ENCODE measurements at regions not wholly inside any gene's neighbourhood (a gene's known extent, or its start where the extent isn't known, plus 50 kb on each side); places are given as distances from the start of the nearest gene placed in this dataset.

DNA sequence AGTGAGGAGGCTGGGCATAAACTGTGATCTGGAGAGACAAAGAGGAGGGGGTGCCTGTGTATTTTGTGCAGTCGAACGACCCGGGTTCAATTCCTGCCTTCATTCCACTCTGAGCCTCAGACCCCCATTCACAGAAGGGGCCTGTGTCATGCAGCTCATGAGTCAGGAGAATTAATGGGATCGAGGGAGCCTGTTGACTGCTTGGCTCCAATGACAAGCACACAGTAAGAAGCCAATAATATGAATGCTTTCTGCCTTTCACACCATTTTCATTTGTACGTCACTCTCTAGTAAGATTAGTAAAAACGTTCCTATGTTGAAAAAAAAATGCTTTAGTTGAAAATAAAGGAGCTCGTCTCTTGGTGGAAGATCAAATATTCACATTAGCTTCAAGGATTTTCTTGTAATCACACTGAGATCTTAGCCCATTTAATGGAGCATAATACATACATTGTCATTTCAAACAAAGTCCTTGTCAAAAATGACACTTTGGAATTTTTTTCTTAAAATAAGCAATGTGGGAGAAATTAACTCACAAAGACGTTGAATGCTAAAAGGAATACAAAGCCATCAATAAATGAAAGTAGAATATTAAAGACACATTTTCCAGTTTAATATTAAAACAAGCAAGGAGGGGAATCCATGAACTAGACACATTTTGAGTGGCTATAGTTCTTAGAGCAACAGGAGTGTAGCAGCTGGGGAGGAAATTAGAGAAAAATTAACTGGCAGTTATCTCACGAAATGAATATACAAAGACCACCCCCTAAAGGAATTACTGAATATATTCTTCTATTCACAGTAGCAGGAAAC is 246.7 kb upstream of the AFDN start:
- DNase-seq (ENCODE audit: low read depth, low spot score): no peak

DNA sequence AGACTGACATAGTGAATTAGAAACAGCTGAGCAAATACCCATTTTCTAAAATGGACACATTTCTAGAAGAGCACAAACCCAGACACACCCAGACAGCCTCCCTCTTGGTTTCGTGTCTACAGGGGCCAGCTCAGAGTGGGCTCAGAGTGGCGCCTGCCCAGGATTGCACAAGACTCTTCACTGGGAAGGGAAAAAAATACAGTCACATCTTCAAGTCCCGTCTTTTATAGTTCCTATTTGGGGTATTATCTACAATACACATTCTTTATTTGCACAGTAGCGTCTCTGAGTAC is 246.1 kb upstream of the AFDN start:
- DNase-seq (ENCODE audit: low read depth, low spot score): no peak

DNA sequence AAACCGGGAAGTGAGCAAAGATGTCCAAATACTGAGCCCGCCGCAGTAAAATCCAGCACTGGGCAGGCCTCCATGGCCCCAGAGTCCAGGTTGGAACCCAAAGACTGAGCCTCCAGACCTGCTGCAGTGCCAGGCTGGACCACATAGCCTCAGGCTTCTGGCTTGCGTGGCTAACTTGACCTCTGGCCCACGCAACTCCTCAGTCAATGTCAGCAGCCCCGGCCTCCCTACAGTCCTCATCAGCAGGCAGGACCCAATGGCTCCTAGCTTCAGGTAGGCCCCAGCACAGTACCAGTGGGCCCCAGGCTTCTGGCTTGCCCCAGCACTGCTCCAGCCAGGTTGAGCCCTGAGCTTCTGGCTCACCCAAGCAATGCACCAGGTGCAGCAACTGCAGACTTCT is 245.1 kb upstream of the AFDN start:
- DNase-seq (ENCODE audit: low read depth, low spot score): no peak

DNA sequence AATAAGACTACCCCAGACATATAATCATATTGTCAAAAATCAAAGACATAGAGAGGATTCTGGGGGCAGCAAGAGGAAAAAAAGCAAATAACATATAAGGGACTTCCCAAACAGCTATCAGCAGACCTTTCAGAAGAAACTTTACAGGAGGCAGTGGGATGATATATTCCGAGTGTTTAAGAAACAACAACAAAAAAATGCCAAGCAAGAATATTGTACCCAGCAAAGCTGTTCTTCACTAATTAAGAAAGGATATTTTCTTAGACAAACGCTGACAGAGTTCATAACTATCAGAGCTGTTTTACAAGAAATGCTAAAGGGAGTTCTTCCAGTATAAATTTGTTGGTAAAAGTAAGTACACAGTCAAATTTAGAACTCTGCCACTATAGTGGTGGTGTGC is 243.3 kb upstream of the AFDN start:
- no peak for DNase-seq (ENCODE audit: low read depth, low spot score)

DNA sequence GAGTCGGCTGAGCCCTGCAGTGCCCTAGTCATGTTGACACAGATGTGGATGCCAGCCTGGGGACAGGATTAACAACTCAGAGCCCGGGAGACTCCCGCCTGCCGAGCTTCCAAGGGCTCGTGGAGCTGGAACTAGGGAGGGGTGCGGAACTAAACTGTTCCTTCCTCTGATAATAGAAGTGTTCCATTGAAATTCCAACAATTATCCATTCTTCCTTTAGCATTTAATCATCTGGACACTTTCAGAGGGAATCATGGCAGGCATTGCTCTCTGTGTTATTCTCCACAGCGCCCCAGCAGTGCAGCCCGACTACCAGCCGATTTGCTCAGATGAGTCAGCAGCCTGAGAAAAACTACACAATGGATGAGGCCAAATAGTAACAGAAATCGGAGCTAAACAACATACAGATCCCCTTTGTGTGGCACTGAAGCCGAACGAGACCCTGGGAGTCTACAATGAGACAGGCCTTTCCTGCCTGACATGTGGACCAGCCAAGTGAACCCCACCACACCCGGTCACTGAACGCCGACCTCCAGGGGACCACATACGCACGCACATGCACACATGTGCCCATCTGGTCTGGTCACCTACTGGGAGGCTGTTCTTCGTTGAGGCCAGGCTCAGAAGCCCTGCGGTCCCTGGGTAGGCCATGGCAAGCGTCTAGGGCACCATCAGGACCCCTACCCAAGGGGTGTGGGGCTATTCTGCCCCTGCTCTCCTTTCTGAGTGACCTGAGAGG is 238.4 kb upstream of the AFDN start:
- DNase-seq (ENCODE audit: low read depth, low spot score): no peak

DNA sequence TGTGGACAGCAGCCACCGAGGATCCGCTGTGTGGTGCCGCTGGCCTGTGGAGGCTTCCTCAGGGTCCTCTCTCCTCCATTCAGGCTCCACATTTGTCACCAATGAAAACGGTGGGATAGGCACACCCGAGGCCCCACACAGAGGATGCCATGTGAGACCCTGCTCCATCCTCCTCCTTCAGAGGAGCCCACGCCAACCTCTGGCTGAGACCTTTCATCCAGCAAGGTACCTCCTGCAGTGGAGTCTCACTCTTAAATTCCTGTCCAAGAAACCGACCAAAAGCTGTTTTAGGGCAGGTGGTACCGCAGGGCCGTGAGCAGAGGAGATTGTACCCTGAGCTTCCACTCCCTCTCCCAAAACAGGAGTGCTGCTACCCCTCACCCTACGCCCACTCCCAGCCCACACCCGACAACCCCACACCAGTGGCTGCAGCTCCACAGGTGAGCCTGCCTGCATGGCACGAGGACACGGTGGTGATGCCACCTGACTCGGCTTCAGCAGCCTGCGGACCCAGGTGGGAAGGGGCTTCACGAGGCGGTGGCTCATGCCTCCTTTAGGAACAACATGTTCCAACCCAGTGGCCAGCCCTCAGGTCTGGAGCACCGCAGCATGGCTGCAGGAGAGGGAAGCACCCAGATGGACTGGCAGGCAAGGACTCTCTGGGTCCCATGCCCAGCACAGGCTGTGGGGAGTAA is 237.6 kb upstream of the AFDN start:
- DNase-seq (ENCODE audit: low read depth, low spot score): no peak

- DNase-seq (ENCODE audit: low read depth, low spot score): no peak
These were observed 237.1 kb upstream of the AFDN start for GRCh38 chr6:167589615-167589940.

DNA sequence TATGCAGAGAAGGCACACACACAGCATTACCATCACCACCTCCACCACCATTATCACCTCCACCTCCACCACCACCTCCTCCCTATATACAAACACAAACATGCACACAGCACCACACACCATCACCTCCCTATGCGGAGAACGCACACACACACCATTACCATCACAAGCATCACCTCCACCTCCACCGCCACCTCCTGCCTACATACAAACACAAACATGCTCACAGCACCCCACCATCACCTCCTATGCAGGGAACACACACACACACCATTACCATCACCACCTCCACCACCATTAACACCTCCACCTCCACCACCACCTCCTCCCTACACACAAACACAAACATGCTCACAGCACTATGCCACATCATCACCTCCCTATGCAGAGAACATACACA is 236.5 kb upstream of the AFDN start:
- DNase-seq (ENCODE audit: low read depth, low spot score): no peak

Measured in iPS DF 19.7 (cell line).